Vagina (tissue), 2 donors: ENCODE measurements at regions not wholly inside any gene's neighbourhood (a gene's known extent, or its start where the extent isn't known, plus 50 kb on each side); places are given as distances from the start of the nearest gene placed in this dataset.
A peak's percentile ranks its signal among the peaks of the same experiment; 100 is the strongest.
"Not testable (repeated sequence)": the region's sequence is repeated elsewhere in the genome, so short reads cannot be mapped to it uniquely, and the experiment has no call there.

ENCODE experiments used
- DNase-seq, 2 donors: peaks; one replicate each; pipeline ENCODE4 v3.0.0-alpha.2; 2017; ENCODE audit errors: extremely low spot score in 2 of 2
- H3K27ac ChIP-seq: fragments of 200-600 bp; sonication (generic); one replicate; pipeline ENCODE4 v1.5.1; 2019
- H3K27me3 ChIP-seq: fragments of 200-600 bp; sonication (generic); one replicate; pipeline ENCODE4 v1.5.1; 2019
- H3K36me3 ChIP-seq, 2 donors: fragments of 200-600 bp; sonication (generic); one replicate each; pipeline ENCODE4 v1.5.1; 2017 to 2019
- H3K4me1 ChIP-seq: fragments of 200-600 bp; sonication (generic); one replicate; pipeline ENCODE4 v1.5.1; 2019
- H3K4me3 ChIP-seq, 2 donors: fragments of 200-600 bp; sonication (generic); 1 replicate in 1 of 2; 2 replicates in 1 of 2; pipeline ENCODE4 v1.5.1; 2016 to 2019
- H3K9me3 ChIP-seq: fragments of 200-600 bp; sonication (generic); one replicate; pipeline ENCODE4 v1.5.1; 2019
- POLR2A ChIP-seq, 2 donors: fragments of 450-650 bp; IDR thresholded peaks; one replicate each; pipeline ENCODE4 v1.6.1; 2017; ENCODE audit warnings: antibody characterized with exemption in 2 of 2, mild to moderate bottlenecking in 2 of 2, moderate library complexity in 2 of 2
- POLR2AphosphoS5 ChIP-seq, 2 donors: sonication (generic); formaldehyde crosslinking; IDR thresholded peaks; one replicate each; pipeline ENCODE4 v1.9.0; 2017; ENCODE audit warnings: antibody characterized with exemption in 2 of 2, mild to moderate bottlenecking in 2 of 2, low read depth in 1 of 2; ENCODE audit not compliant: insufficient read depth in 1 of 2
- intact Hi-C: fragments of 100-400 bp; cut with DNase I; formaldehyde crosslinking; loops from one replicate; pipeline ENCODE4 v1.15.1; 2023
- TF ChIP-seq, protein P1 (sequence below), 3 experiments: fragments of 450-650 bp in 2 of 3; fragments of 200-600 bp in 1 of 3; sonication (generic) in 1 of 3; IDR thresholded peaks; one replicate each; pipeline ENCODE4 v1.5.1; 2017 to 2019; ENCODE audit warnings: antibody characterized with exemption in 3 of 3, mild to moderate bottlenecking in 2 of 3, moderate library complexity in 2 of 3

DNA sequence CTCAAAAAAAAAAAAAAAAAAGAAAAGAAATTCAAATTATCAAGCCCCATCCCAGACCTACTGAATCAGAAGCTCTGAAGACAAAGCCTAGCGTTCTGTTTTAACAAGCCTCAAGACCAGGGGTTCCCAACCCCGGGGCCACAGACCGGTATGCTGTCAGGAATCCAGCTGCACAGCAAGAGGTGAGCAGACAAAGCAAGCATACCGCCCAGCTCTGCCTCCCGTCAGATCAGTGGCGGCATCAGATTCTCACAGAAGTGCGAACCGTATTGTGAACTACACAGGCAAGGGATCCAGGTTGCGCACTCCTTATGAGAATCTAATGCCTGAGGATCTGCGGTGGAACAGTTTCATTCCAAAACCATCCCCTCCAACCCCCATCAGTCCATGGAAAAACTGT lies 57.8 kb upstream of the RASAL2 start:
- Histone ChIP-seq H3K27ac (no peak overlapping the region), H3K4me1 (peaks cover 13% of the 10 kb centered on the region), H3K4me3 (no peak overlapping the region), H3K27me3 (no peaks in the 10 kb centered on the region), H3K36me3 (no peaks in the 10 kb centered on the region), H3K9me3 (no peaks in the 10 kb centered on the region)
- TF ChIP-seq POLR2A (IDR thresholded peaks at IDR 0.05) (no peak), POLR2AphosphoS5 (IDR thresholded peaks at IDR 0.05; ENCODE audit: insufficient read depth in 1 of 2, low read depth in 1 of 2) (no peak)
- TF ChIP-seq, protein P1, sequence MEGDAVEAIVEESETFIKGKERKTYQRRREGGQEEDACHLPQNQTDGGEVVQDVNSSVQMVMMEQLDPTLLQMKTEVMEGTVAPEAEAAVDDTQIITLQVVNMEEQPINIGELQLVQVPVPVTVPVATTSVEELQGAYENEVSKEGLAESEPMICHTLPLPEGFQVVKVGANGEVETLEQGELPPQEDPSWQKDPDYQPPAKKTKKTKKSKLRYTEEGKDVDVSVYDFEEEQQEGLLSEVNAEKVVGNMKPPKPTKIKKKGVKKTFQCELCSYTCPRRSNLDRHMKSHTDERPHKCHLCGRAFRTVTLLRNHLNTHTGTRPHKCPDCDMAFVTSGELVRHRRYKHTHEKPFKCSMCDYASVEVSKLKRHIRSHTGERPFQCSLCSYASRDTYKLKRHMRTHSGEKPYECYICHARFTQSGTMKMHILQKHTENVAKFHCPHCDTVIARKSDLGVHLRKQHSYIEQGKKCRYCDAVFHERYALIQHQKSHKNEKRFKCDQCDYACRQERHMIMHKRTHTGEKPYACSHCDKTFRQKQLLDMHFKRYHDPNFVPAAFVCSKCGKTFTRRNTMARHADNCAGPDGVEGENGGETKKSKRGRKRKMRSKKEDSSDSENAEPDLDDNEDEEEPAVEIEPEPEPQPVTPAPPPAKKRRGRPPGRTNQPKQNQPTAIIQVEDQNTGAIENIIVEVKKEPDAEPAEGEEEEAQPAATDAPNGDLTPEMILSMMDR (IDR thresholded peaks at IDR 0.05): no peak
- no peak for DNase-seq
- intact Hi-C loops: no loop called here

DNA sequence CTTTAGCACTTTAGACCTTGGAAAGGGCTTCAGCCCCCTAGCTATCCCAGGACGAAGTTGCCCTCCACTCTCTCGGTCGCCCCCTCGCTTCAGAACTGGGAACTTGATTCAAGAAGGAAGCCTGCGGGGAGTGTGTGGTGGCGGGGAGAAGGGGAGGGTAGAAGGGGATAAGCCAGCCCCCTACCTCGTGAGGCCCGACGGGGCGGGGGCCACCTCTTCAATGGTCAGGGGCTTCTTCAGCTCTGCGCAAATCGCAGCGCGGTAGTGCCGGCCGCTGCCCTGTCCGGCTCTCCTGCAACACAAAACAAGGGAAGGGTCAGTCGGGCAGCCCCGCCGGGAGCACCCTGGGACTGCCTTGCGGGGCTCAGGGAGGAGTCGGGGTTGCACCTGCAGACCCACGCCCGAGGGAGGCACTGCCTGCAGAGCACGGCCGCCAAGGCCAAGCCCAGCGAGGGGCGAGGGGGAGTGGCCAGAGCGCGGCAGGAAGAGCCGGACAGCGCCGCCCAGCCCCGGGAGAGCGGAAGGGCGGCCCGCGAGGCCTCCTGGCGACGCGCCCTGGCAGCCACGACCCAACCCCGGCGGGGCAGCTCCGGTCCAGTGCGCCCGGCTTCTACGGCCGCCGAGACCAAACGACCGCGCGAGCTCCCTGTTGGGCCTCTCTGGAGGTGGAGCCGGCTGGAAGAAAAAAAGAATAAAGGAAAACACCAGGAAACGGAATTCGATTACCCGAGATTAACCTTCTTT lies 56.2 kb upstream of the RASAL2 start:
- H3K36me3 ChIP-seq: no peaks in the 10 kb centered on the region
- intact Hi-C loops: no loop called here
- peak overlapping the region; percentile 71 for H3K27ac ChIP-seq
- no peaks in the 10 kb centered on the region for H3K9me3 ChIP-seq
- TF ChIP-seq POLR2A (IDR thresholded peaks at IDR 0.05) (no peak), POLR2AphosphoS5 (IDR thresholded peaks at IDR 0.05; ENCODE audit: insufficient read depth in 1 of 2, low read depth in 1 of 2) (peak in 1 of 2 donors; percentile 26)
- TF ChIP-seq, protein P1 (IDR thresholded peaks at IDR 0.05): peak in 1 of 3 experiments; percentile 32
- H3K4me1 ChIP-seq: peaks cover 13% of the 10 kb centered on the region
- H3K27me3 ChIP-seq: no peaks in the 10 kb centered on the region
- no peak for DNase-seq
- peak overlapping the region; percentile 53 to 68 for H3K4me3 ChIP-seq

DNA sequence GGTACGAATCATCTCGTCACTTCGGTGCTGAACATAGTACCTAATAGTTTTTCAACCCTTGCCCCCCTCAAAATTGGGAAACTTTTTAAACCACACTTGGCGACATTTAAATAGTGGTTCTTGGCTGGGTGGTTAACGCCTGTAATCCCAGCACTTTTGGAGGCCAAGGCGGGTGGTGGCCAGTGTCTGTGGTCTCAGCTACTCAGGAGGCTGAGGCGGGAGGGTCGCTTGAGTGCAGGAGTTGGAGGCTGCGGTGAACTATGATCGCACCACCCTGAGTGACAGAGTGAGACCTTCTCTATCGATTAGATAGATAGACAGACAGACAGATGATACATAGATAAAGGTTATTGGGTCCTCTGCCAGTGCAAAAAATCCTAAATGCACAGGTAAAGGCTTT lies 55.5 kb upstream of the RASAL2 start:
- TF ChIP-seq POLR2AphosphoS5 (IDR thresholded peaks at IDR 0.05; ENCODE audit: insufficient read depth in 1 of 2, low read depth in 1 of 2): no peak
- no peak for TF ChIP-seq POLR2A (IDR thresholded peaks at IDR 0.05)
- TF ChIP-seq, protein P1 (IDR thresholded peaks at IDR 0.05): no peak
- Histone ChIP-seq H3K36me3 (no peaks in the 10 kb centered on the region), H3K27me3 (no peaks in the 10 kb centered on the region), H3K9me3 (no peaks in the 10 kb centered on the region), H3K4me3 (peak overlapping the region; percentile 53 to 68), H3K27ac (peak overlapping the region; percentile 71), H3K4me1 (peaks cover 13% of the 10 kb centered on the region)
- intact Hi-C loops: no loop called here
- DNase-seq: no peak

DNA sequence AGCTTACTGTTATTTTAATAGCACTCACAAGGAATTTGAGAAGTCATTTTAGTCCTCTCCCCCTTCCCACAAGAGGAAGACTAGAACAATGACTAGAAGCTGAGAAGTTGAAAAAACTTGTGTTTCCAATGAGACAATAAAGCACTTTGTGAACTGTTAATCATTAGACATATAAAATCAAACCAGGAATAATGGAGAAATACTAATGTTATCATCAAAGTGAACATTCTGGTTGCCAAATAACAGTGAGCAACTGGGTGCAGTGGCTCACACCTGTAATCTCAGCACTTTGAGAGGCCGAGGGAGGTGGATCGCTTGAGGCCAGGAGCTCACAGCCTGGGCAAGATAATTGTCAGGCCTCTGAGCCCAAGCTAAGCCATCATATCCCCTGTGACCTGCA lies 54.0 kb upstream of the RASAL2 start:
- no peak overlapping the region for H3K4me3 ChIP-seq
- no peak for DNase-seq
- no peaks in the 10 kb centered on the region for H3K36me3 ChIP-seq
- TF ChIP-seq, protein P1 (IDR thresholded peaks at IDR 0.05): no peak
- TF ChIP-seq POLR2AphosphoS5 (IDR thresholded peaks at IDR 0.05; ENCODE audit: insufficient read depth in 1 of 2, low read depth in 1 of 2) (no peak), POLR2A (IDR thresholded peaks at IDR 0.05) (no peak)
- H3K27ac ChIP-seq: no peak overlapping the region
- intact Hi-C loops: no loop called here
- H3K4me1 ChIP-seq: peaks cover 13% of the 10 kb centered on the region
- no peaks in the 10 kb centered on the region for H3K27me3 ChIP-seq
- no peaks in the 10 kb centered on the region for H3K9me3 ChIP-seq

DNA sequence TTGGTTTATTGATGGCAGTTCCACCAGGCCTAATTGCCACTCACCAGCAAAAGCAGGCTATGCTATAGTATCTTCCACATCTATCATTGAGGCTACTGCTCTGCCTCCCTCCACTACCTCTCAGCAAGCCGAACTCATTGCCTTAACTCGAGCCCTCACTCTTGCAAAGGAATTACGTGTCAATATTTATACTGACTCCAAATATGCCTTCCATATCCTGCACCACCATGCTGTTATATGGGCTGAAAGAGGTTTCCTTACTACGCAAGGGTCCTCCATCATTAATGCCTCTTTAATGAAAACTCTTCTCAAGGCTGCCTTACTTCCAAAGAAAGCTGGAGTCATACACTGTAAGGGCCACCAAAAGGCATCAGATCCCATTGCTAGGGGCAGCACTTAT lies 50.0 kb upstream of the RASAL2 start:
- intact Hi-C loops, H3K27me3 ChIP-seq, H3K27ac ChIP-seq, DNase-seq, H3K4me1 ChIP-seq, H3K9me3 ChIP-seq, H3K4me3 ChIP-seq, H3K36me3 ChIP-seq: not testable (repeated sequence)
